Loucy (cell line): ENCODE measurements at regions not wholly inside any gene's neighbourhood (a gene's known extent, or its start where the extent isn't known, plus 50 kb on each side); places are given as distances from the start of the nearest gene placed in this dataset.

ENCODE experiments used
- EZH2phosphoT487 ChIP-seq: fragments of 200-600 bp; IDR thresholded peaks from 2 replicates; pipeline ENCODE4 v1.6.1; 2018; ENCODE audit warnings: antibody characterized with exemption, mild to moderate bottlenecking, moderate library complexity, borderline replicate concordance
- TF ChIP-seq, protein P1 (sequence below): fragments of 200-600 bp; sonication (generic); conservative IDR thresholded peaks from 2 replicates; pipeline ENCODE4 v1.5.1; 2014; ENCODE audit warnings: mild to moderate bottlenecking, antibody characterized with exemption, low read length

DNA sequence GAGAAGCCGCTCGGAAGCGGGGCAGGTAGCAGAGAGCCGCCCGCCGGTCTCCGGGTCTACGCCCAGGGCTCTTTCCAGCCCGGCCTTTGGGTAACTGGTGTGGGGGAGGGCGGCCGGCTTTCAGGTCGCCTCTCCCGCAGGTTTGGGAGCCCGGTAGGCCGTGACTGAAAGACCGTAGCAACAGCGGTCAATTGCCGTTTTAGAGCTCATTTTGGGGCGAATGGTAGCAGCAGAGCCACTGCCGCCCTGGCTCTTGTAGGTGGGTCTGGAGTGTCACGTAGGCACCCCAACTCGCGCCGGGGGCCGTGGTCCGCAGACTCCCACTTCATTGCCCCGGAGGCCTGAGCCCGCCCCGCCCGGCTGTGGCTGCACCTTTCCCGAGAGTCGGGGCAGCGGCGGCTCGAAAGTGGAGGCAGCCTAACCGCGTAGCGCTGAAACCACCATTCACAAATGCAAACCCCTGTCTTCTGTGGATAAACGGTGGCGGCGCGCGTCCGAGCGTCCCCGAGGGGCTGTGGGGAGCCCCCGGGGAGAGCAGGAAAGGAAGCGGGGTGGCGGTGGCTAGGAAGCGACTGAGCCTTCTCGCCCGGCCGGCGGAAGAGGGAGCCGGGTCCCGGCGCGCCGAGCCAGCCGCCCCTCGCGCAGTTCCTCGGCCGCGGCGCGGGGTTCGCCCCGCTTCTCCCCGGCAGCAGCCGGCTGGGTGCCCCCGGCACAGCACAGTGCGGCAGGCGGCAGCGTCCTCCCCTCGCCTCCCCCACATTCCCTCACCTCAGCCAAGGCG, 2185.1 kb upstream of the TENM3 start:
- TF ChIP-seq, protein P1, sequence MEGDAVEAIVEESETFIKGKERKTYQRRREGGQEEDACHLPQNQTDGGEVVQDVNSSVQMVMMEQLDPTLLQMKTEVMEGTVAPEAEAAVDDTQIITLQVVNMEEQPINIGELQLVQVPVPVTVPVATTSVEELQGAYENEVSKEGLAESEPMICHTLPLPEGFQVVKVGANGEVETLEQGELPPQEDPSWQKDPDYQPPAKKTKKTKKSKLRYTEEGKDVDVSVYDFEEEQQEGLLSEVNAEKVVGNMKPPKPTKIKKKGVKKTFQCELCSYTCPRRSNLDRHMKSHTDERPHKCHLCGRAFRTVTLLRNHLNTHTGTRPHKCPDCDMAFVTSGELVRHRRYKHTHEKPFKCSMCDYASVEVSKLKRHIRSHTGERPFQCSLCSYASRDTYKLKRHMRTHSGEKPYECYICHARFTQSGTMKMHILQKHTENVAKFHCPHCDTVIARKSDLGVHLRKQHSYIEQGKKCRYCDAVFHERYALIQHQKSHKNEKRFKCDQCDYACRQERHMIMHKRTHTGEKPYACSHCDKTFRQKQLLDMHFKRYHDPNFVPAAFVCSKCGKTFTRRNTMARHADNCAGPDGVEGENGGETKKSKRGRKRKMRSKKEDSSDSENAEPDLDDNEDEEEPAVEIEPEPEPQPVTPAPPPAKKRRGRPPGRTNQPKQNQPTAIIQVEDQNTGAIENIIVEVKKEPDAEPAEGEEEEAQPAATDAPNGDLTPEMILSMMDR = no peak
- no peak for TF ChIP-seq EZH2phosphoT487
